ENCODE measurements at regions not wholly inside any gene's neighbourhood (a gene's known extent, or its start where the extent isn't known, plus 50 kb on each side); places are given as distances from the start of the nearest gene placed in this dataset.

- no peak for TF ChIP-seq CREB1 (IDR thresholded peaks at IDR 0.05; ENCODE audit: low read depth)
- TF ChIP-seq MAX (IDR thresholded peaks at IDR 0.05): no peak
- TF ChIP-seq REST (IDR thresholded peaks at IDR 0.05; ENCODE audit: low read depth): no peak
- TF ChIP-seq TAF1 (IDR thresholded peaks at IDR 0.05; ENCODE audit: low read depth): no peak
- no peak for TF ChIP-seq USF1 (IDR thresholded peaks at IDR 0.05)
- TF ChIP-seq EP300 (IDR thresholded peaks at IDR 0.05; ENCODE audit: borderline replicate concordance): no peak
- no peak for TF ChIP-seq TCF12 (IDR thresholded peaks at IDR 0.05; ENCODE audit: low read depth)
- no peak for TF ChIP-seq RAD21 (IDR thresholded peaks at IDR 0.05; ENCODE audit: low read depth)
- no peak for TF ChIP-seq ZBTB7A (IDR thresholded peaks at IDR 0.05; ENCODE audit: low read depth)
- TF ChIP-seq CEBPB (IDR thresholded peaks at IDR 0.05): no peak
- no peak for TF ChIP-seq TEAD4 (IDR thresholded peaks at IDR 0.05)
- TF ChIP-seq FOXM1 (IDR thresholded peaks at IDR 0.05; ENCODE audit: borderline replicate concordance, low read depth): no peak
- TF ChIP-seq NFIC (IDR thresholded peaks at IDR 0.05): no peak
- TF ChIP-seq YY1 (IDR thresholded peaks at IDR 0.05; ENCODE audit: low read depth): no peak
- no peak for TF ChIP-seq EGR1 (IDR thresholded peaks at IDR 0.05)
These were observed 441.1 kb downstream of the SETD4 start for GRCh38 chr21:35619184-35619583.

- no peak for TF ChIP-seq REST (IDR thresholded peaks at IDR 0.05; ENCODE audit: low read depth)
- no peak for TF ChIP-seq TEAD4 (IDR thresholded peaks at IDR 0.05)
- no peak for TF ChIP-seq YY1 (IDR thresholded peaks at IDR 0.05; ENCODE audit: low read depth)
- no peak for TF ChIP-seq EP300 (IDR thresholded peaks at IDR 0.05; ENCODE audit: borderline replicate concordance)
- TF ChIP-seq CREB1 (IDR thresholded peaks at IDR 0.05; ENCODE audit: low read depth): no peak
- TF ChIP-seq EGR1 (IDR thresholded peaks at IDR 0.05): no peak
- no peak for TF ChIP-seq NFIC (IDR thresholded peaks at IDR 0.05)
- no peak for TF ChIP-seq USF1 (IDR thresholded peaks at IDR 0.05)
- TF ChIP-seq ZBTB7A (IDR thresholded peaks at IDR 0.05; ENCODE audit: low read depth): no peak
- no peak for TF ChIP-seq TCF12 (IDR thresholded peaks at IDR 0.05; ENCODE audit: low read depth)
- TF ChIP-seq CEBPB (IDR thresholded peaks at IDR 0.05): no peak
- no peak for TF ChIP-seq MAX (IDR thresholded peaks at IDR 0.05)
- no peak for TF ChIP-seq TAF1 (IDR thresholded peaks at IDR 0.05; ENCODE audit: low read depth)
- TF ChIP-seq RAD21 (IDR thresholded peaks at IDR 0.05; ENCODE audit: low read depth): no peak
- no peak for TF ChIP-seq FOXM1 (IDR thresholded peaks at IDR 0.05; ENCODE audit: borderline replicate concordance, low read depth)
These were observed 442.8 kb downstream of the SETD4 start for GRCh38 chr21:35617491-35617890.

- TF ChIP-seq ZBTB7A (IDR thresholded peaks at IDR 0.05; ENCODE audit: low read depth): no peak
These were observed 444.2 kb downstream of the SETD4 start for GRCh38 chr21:35616090-35616489.

GRCh38 chr21:35615325-35615724 lies 445.0 kb downstream of the SETD4 start:
- TF ChIP-seq CREB1 (IDR thresholded peaks at IDR 0.05; ENCODE audit: low read depth): no peak
- no peak for TF ChIP-seq EGR1 (IDR thresholded peaks at IDR 0.05)
- no peak for TF ChIP-seq RAD21 (IDR thresholded peaks at IDR 0.05; ENCODE audit: low read depth)
- TF ChIP-seq TEAD4 (IDR thresholded peaks at IDR 0.05): no peak
- TF ChIP-seq FOXM1 (IDR thresholded peaks at IDR 0.05; ENCODE audit: borderline replicate concordance, low read depth): no peak
- no peak for TF ChIP-seq EP300 (IDR thresholded peaks at IDR 0.05; ENCODE audit: borderline replicate concordance)
- no peak for TF ChIP-seq YY1 (IDR thresholded peaks at IDR 0.05; ENCODE audit: low read depth)
- no peak for TF ChIP-seq REST (IDR thresholded peaks at IDR 0.05; ENCODE audit: low read depth)
- TF ChIP-seq ZBTB7A (IDR thresholded peaks at IDR 0.05; ENCODE audit: low read depth): no peak
- TF ChIP-seq USF1 (IDR thresholded peaks at IDR 0.05): no peak
- no peak for TF ChIP-seq NFIC (IDR thresholded peaks at IDR 0.05)
- no peak for TF ChIP-seq CEBPB (IDR thresholded peaks at IDR 0.05)
- TF ChIP-seq TCF12 (IDR thresholded peaks at IDR 0.05; ENCODE audit: low read depth): no peak
- no peak for TF ChIP-seq MAX (IDR thresholded peaks at IDR 0.05)
- TF ChIP-seq TAF1 (IDR thresholded peaks at IDR 0.05; ENCODE audit: low read depth): no peak

Measured in Ishikawa (cell line).